Right lobe of liver (tissue), 4 donors: ENCODE measurements at regions not wholly inside any gene's neighbourhood (a gene's known extent, or its start where the extent isn't known, plus 50 kb on each side); places are given as distances from the start of the nearest gene placed in this dataset.
"Not testable (repeated sequence)": the region's sequence is repeated elsewhere in the genome, so short reads cannot be mapped to it uniquely, and the experiment has no call there.

Source experiments
- CTCF ChIP-seq, 4 donors: fragments of 200-600 bp in 3 of 4; fragments of 450-650 bp in 1 of 4; IDR thresholded peaks; one replicate each; pipeline versions ENCODE4 v1.5.1 to v1.8.0; 2016 to 2022; ENCODE audit warnings: antibody characterized with exemption in 4 of 4, mild to moderate bottlenecking in 2 of 4
- POLR2A ChIP-seq: fragments of 450-650 bp; IDR thresholded peaks from one replicate; pipeline ENCODE4 v1.6.1; 2017; ENCODE audit warnings: antibody characterized with exemption, mild to moderate bottlenecking
- donor health status: DM: no; HTN: no; CAD: no.
- donor health status: DM: no; HTN: no; CAD: no.
- donor health status: DM: no; HTN: yes; CAD: no.

DNA sequence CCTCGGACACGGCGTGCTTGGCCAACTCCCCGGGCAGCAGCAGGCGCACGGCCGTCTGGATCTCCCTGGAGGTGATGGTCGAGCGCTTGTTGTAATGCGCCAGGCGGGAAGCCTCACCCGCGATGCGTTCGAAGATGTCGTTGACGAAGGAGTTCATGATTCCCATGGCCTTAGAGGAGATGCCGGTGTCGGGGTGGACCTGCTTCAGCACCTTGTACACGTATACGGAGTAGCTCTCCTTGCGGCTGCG is 101.1 kb upstream of the PRSS16 start:
- not testable (repeated sequence) for TF ChIP-seq POLR2A; CTCF (IDR thresholded peaks at IDR 0.05)
